HG02623 (cell line): ENCODE measurements at regions not wholly inside any gene's neighbourhood (a gene's known extent, or its start where the extent isn't known, plus 50 kb on each side); places are given as distances from the start of the nearest gene placed in this dataset.
"Not testable (repeated sequence)": the region's sequence is repeated elsewhere in the genome, so short reads cannot be mapped to it uniquely, and the experiment has no call there.

Experiments used
- ATAC-seq: cut with Tn5 transposase; IDR thresholded peaks from one replicate; pipeline ENCODE4 v1.9.1; 2021; ENCODE audit warnings: moderate library complexity; ENCODE audit not compliant: unreplicated experiment

DNA sequence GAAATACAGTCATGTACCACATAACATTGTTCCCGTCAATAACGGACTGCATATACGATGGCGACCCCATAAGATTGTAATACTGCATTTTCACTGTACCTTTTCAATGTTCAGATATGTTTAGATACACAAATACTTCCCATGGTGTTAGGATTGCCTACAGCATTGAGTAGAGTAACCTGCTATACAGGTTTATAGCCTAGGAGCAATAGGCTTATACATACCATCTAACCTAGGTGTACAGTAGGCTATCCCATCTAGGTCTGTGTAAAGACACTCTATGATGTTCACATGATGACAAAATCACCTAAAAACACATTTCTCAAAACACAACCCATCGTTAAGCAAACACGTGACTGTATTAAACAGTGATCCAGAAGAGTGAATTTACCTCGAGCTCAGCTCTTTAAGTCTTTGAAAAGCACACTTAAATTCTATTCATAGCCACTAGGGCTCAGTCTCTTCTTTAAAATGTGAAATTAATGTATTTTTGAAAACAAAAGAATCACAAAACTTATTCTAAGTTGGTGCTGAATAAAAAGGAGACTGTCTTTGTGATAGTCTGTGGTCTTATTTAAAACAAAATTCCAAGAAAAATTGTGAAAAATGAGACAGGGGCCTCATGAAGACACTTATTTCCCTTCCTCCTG, 239.1 kb upstream of the ARID2 start:
- ATAC-seq: no peak

DNA sequence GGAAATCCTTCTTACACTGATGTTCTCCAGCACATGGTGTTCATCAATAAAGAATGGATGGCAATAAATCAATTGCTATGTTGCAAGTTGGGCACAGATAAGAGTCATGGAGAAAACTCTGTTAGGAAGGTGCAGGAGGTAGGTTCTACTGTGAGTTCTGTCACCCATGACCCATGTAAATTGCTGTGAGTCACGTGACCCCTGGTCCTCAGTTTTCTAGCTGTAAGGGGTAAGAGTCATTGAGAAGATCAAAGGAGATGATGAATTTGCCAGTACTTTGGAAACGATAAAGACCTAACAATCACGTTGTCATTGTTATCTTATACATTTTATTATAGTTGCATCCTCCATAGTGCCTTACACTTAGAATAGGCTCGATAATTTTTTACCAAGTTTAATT, 235.2 kb upstream of the ARID2 start:
- ATAC-seq: no peak

DNA sequence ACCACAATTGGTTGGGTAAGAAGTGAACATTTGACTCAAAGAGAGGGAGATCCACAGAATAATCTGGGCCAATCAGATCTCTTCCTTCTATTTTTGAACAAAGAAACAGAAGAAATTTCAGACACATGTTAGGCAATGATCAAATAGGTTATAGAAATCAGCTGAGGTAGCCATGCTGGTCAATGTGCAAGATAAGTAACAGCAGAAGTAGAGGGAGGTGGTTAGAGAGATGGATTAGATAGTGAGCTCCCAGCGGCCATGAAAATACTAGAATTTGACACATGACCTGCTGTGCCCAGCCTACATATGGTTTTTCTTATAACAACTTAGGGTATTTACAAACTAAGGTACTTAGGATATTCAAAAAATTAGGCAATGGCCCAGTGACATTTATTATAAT, 230.9 kb upstream of the ARID2 start:
- ATAC-seq: no peak

DNA sequence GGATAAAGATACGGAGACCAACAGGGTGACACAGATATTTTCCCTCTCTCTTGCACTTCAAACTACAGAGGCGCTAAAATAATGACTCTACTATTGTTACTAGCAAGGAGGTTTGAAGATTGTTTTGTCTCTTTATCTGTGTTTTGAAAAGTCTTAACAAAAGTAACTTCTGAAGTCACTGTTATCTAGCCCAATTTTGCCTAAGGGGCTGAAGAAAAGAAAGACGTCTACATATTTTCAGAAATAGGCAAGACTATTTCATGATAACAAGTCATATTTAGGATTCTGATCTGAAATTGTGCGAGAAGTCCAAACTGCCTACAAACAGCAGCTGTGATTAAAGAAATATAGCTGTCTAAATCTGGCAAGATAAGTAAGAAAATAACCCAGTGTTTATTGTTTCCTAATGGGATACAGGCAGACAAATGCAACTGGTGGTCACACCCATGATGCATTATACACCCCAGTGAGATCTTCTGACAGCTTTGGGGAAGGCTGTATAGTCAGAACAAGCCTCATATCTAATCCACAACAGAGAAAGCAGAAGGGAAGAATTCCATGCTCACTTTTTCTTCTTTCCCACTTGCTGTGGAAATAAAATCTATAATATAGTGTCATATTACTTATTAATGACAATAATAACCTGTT, 226.9 kb upstream of the ARID2 start:
- ATAC-seq: no peak

DNA sequence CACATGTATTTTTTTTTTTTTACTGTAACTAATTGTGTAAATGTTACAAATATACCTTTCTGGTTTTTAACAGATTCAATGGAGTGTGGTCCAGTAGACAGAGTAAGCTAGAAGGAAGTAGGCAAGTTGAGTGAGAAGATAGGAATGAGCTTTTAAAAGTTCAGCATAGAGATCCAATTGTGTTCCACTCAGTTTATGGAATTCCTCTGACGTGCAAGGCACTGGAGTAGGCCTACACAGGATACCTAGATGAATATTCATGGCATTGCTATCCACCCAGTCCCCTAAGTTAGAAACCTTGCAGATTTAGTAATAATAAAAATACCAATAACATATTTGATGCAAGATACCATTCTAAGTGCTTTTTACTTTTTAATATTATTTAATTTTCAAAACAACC, 225.6 kb upstream of the ARID2 start:
- ATAC-seq: no peak

DNA sequence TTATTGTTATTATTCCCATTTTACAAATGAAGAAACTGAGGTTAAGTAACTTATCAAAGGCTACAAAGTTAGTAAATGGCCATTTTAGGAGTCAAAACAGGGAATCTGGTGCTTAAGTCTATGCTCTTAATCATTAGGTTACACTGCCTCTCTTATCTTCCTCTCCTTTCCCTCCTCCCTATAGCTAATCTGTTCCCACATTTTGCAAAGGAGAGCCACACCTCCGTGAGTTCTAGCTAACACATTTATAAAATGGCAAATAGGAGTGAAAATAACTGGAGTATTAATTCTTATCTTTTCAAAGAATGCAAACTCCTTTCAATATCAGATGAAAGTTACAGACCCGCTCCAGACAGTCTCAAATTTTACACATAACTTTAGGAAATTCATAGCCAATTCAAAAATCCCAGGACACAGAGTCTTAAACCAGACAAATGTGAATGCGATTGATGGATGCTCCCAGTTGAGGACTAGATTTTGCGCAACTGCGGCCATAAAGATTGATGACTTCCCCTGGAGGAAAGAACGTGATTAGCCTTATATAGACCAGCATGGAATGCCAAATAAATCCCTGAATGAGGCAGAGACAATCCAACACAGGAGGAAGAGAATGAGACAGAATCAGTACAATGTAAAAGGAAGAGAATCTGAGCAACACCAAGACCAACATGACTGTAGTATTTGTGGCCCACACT, 225.0 kb upstream of the ARID2 start:
- no peak for ATAC-seq

DNA sequence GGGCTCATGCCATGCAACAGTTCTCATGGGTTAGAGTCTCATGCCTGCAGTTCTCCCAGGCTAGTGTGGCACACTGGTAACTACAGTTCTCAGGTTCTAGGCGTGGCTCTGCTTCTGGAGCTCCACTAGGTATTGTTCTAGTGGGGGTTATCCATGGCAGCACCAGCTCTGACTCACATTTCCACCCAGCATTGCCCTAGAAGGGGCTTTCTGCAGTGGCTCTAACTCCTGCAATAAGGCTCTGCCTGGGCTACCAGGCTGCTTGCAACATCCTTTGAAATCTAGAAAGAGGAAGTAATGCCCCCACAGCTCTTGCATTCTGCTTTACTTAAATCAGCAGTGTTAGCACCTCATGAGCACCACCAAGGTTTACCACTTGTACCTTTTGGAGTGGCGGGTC, 220.3 kb upstream of the ARID2 start:
- no peak for ATAC-seq

DNA sequence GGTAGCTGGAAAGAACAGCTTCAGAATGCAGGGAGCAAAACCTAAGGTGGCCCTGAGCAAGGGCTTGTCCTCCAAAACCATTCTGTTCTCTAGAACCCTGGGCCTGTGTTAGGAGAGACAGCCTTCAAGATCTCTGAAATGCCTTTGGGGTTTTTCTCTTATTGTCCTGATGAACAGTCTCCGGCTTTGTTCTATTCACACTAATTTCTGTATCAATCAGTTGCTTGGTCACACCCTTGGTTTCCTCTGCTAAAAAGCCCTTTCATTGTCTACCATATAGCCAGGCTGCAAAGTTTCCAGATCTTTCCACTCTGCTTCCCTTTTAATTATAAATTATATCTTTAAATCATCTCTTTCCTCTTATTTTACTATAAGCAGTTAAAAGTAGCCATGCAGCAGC, 219.9 kb upstream of the ARID2 start:
- ATAC-seq: no peak

DNA sequence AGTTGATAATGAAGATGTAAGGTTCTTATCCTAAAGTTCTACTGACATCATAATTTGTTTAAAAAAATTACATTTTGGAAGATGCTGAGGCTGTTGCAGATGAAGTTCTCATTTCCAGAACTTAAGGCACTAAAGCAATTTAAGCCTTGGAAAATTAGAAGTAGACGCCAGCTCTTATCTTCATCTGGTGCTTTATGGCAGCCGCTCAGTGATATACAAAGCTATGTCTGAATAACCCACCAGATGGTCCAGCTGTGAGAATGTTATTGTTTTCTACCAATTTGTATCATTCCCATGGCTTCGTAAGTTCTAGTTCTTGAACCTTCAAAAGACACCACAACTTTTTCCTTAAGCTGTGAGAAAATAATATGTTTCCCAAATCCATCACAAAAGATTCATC, 212.1 kb upstream of the ARID2 start:
- no peak for ATAC-seq

DNA sequence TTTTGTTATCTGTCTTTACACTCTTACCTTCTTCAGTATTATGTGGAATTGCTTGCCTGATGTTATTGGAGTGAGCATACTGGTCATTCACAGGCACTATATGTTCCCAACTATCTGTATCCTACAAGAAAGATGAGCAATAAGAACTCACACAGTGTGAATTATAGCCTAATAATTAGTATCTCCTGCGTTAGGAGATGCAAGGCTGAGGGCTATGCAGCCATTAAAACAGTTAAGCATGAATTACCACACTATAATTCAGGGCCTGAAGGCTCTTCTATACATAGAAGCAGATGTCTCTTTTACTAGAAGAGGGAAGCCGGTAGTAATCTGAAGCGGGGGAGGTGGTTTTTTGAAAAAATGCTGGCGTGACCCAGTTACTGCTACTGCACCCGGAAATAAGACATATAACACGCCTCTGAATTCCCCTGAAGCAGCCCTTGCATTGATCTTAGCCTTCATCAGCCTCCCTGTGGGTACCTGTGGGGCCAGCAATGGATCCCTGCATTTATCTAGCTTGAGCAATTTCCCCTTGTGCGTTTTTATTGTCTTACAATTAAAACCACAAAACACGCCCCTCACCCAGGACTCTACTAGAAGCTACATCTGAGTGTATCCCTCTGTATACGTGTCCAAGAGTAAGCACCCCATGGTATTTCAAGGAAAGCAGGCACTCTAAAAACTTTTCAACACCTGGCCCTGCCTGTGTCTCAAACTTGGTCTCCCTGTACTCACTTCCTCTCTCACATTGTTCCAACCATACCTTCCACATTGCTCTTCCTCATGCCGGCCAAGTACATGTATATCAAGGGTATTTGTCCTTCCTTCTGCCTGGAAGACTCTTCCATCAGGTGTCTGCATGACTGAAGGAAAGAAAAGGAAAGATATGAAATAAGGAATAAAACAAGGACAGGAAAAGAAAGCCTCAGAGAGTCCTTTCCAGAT, 210.9 kb upstream of the ARID2 start:
- no peak for ATAC-seq

DNA sequence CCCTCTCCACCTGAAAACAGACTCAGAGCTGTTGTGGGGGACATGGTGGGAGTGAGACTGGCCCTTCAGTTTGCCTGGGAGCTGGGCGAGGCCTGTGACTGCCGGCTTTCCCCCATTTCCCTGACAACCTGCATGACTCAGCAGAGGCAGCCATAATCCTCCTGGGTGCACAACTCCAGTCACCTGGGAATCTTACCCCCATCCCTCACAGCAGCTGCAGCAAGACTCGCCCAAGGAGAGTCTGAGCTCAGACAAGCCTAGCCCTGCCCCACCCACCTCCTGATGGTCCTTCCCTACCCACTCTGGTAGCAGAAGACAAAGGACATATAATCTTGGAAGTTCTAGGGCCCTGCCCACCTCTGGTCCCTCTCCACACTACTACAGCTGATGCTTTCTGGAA, 207.3 kb upstream of the ARID2 start:
- no peak for ATAC-seq

DNA sequence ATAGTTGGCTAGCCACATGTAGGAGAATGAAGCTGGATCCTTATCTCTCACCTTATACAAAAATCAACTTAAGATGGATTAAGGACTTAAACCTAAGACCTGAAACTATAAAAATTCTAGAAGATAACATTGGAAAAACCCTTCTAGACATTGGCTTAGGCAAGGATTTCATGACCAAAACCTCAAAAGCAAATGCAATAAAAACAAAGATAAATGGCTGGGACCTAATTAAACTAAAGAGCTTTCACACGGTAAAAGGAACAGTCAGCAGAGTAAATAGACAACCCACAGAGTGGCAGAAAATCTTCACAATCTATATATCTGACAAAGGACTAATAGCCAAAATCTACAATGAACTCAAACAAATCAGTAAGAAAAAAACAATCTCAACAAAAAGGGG, 202.7 kb upstream of the ARID2 start:
- ATAC-seq: not testable (repeated sequence)

DNA sequence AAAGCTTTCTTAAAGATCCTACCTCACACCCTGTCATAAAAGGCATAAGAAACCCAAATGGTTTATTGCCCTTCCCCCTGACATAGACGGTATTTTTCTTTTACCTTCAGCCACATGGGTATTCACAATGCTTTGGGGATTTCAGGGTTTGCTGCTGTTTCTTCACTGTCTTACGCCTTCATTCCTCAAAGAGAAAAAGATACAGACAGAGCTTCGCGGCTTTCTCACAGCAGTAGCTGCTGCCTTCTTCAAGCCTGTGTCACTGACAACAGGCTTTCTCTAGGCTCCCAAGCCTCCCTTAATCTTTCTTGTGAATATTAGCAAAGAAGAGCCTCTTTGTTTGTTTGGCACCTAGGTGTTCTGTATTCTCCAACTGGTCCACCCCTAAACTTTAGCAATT, 197.4 kb upstream of the ARID2 start:
- ATAC-seq: no peak

DNA sequence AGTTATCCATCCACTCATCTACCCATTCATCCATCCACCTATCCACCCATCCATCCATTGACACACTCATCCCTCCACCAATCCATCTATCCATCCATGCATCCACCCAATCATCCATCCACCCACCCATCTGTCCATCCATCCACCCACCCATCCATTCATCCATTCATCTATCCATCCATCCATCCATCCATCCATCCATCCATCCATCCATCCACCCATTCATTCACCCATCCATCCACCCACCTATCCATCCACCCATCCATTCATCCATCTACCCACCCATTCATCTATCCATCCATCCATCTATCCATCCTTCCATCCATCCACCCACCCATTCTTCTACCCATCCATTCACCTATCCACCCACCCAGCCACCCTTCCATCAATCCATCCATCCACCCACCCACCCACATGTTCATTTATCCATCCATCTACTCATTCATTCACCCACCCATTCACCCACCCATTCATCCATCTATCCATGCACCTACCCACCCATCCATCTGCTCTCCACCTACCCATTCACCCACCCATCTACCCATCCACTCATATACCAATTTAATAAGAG, 193.8 kb upstream of the ARID2 start:
- ATAC-seq: no peak

DNA sequence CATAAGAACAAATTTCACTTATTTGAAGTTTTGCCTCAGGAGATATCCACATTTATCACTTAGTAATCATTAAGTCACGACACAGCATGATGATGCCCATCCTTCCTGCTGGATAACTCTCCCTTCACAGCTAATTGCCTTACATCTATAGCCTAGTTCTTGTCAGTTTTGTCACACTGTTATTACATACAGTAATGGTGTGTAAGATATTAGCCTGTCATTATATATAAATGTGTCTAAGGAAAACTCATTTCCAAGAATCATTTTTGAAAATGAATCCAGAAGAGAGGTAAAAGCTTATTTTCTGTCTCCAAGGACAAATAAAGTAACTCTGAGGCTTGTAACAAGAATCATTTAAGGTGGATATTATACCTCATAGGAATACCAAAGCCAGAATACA, 193.2 kb upstream of the ARID2 start:
- ATAC-seq: no peak

DNA sequence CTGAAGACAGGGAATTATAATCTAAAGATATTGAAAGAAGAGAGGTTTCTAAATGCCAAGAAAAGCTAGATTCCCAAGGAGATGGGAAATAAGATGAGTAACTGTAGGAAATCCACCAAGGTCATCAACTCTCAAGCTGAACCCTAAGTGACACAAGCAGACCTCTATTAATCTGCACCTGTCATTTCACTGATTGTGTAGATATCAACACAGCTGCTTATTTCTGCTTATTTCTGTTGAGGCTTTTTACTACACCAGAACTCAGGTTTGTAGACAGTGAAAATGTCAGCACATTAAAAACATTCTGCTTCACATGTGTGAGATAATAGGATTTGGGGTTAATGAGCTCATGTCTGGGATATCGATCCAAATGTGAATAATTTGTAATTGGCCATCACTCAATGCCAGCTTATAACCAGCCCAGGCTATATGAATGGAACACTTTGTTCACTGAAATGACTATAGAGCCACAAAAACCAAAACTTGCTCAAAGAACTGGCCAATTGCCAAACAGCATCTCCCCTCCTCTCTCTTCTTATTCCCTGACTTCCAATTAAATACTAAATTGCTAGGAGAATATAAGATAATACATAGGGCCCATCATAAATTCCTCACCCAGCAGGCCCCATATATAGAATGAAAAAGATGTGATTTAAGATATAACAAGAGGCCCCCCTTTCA, 188.7 kb upstream of the ARID2 start:
- no peak for ATAC-seq

DNA sequence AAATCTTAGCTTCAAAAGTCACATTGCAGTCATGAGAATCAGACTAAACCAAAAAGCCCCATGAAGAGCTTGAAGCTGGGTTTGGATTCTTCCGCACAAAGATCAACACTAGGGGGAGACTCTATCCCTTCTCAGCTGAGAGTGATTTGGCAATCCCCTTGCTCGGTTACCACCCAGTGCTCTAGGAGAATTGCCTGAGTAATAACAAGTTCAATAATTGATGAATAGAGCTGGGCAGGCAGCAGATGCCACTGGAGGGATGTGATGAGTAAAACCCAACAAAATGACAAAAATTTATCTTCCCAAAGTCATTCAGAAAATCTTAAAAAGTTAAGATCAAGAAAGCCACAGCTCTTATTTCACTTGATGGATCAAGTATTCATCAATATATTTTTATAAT, 185.6 kb upstream of the ARID2 start:
- ATAC-seq: peak; percentile 85

DNA sequence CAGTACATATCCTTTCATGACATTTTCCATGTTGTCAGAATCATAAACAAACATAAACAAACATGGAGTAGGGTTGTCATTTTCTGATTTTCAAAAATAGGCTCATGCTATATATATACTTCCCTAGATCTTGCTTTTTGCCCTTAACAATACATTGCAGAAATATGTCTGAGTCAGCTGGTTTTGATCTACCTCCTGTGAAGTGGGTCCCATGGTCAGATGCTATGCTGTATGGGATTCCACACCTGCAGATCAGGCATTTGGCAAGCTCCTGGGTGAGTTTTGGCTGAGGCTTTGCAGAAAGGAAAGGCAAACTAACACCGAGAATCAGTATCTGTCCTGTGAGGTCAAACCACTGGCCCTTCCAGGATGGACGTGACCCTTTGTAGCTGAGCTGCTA, 183.0 kb upstream of the ARID2 start:
- ATAC-seq: no peak

DNA sequence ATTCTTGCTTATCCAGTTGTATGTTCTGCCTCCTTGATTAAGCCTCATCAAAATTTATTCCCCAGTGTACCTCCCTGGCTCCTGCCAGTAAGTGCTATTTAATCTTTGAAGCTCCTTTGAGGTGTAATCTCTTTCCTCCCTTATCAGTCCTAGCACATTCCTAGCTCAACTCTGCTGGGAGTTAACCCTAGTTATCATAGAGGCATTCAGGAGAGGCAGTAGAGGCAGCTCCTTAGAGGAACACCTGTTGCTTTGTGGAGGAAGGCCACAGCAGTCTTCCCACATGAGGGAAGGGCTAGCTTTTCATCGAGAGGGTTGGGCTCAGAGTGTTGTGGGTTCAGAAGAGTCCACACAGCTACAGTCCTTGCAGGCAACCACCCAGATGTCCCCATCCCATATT, 182.4 kb upstream of the ARID2 start:
- ATAC-seq: no peak

DNA sequence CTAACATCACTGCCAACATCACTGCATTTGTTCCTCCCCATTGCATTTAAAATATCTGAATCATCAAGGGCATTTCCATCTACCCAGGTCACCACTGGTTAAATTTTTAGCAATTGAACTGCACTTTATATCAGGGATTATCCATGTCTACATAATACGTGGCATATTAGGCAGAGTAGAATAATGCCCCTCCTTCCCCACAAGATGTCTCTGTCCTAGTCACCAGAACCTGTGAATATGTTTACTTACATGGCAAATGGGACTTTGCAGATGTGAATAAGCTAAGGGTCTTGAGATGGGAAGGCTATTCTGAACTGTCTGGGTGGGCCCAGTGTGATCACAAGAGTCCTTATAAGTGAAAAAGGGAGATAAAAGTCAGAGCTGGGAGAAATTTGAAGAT, 181.7 kb upstream of the ARID2 start:
- no peak for ATAC-seq

DNA sequence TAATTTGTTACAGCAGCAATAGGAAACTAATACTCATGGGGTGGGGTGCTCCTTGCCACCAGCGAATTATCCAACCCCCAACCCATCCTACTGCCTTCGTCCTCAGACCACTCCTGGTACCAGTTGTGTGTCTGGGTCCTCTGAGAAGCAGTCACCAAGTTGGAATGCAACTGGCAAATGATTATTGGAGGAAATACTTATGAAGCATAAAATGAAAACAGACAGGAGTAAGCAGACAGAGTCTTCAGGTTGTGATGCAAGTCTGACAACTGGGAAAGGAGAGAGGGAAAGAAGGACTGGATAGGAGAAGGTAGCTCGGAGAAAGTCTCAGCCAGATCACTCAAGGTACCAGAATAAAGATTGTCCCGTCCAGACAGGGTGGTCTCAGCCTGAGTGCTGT, 181.1 kb upstream of the ARID2 start:
- ATAC-seq: no peak
